A549 (cell line): ENCODE measurements at regions not wholly inside any gene's neighbourhood (a gene's known extent, or its start where the extent isn't known, plus 50 kb on each side); places are given as distances from the start of the nearest gene placed in this dataset.

ENCODE experiments used
- ATAC-seq, 2 experiments: fragments of 200-7000 bp in 1 of 2; fragments of >200 bp in 1 of 2; cut with Nextera tagmentation in 1 of 2; cut with Tn5 transposase in 1 of 2; 3 replicates each; pipeline versions ENCODE4 v1.8.0 to v1.9.1; 2018 to 2020; ENCODE audit warnings: mild to moderate bottlenecking in 1 of 2, moderate library complexity in 1 of 2
- CTCF ChIA-PET: fragments of 300-600 bp; sonication (Branson Sonifier 250); formaldehyde crosslinking; extraction: SDS; loops from one replicate; lab custom pipeline; 2021; ENCODE audit warnings: antibody characterized with exemption, inconsistent platforms; lab: Yijun Ruan, JAX
- POLR2A ChIA-PET: fragments of 350-600 bp; formaldehyde crosslinking; extraction: SDS; loops from one replicate; lab custom pipeline; 2021; ENCODE audit warnings: antibody characterized with exemption, inconsistent platforms; lab: Yijun Ruan, JAX
- DNase-seq, 2 experiments: peaks; one replicate each; pipeline versions ENCODE4 v3.0.0 to v3.0.0-alpha.2; 2011 to 2016; ENCODE audit warnings: low read depth in 1 of 2, low spot score in 1 of 2
- FAIRE-seq: peaks from 2 replicates; lab custom pipeline; 2011; peaks lifted over from hg19 to GRCh38; lab: Jason Lieb, UNC
- H3K27ac ChIP-seq, 2 experiments: fragments of >200 bp; sonication (Bioruptor Twin); formaldehyde crosslinking; 3 replicates each; pipeline ENCODE4 v1.5.1; 2016 to 2017
- H3K4me1 ChIP-seq: fragments of >200 bp; sonication (Bioruptor Twin); formaldehyde crosslinking; 3 replicates; pipeline ENCODE4 v1.6.1; 2016
- H3K4me2 ChIP-seq: fragments of >200 bp; sonication (Bioruptor Twin); formaldehyde crosslinking; 3 replicates; pipeline ENCODE4 v1.6.1; 2016
- H3K4me3 ChIP-seq: fragments of >200 bp; sonication (Bioruptor Twin); formaldehyde crosslinking; 3 replicates; pipeline ENCODE4 v1.5.1; 2016
- H3K9me3 ChIP-seq: fragments of >200 bp; sonication (Bioruptor Twin); formaldehyde crosslinking; 3 replicates; pipeline ENCODE4 v1.6.1; 2016
- CBX2 ChIP-seq: fragments of 200-600 bp; sonication (generic); IDR thresholded peaks from 2 replicates; pipeline ENCODE4 v1.6.1; 2016; ENCODE audit warnings: low read depth, mild to moderate bottlenecking, borderline replicate concordance
- CEBPB ChIP-seq, 2 experiments: fragments of >200 bp in 1 of 2; sonication (Bioruptor Twin) in 1 of 2; formaldehyde crosslinking in 1 of 2; IDR thresholded peaks; 2 replicates each; pipeline ENCODE4 v1.6.1; 2012 to 2016
- CHD2 ChIP-seq: fragments of 150-350 bp; IDR thresholded peaks from 2 replicates; pipeline ENCODE4 v1.6.1; 2014; ENCODE audit warnings: low read length; ENCODE audit not compliant: partially characterized antibody
- EHF ChIP-seq: fragments of 250-450 bp; sonication (Bioruptor Pico); IDR thresholded peaks from 2 replicates; pipeline ENCODE4 v1.5.0; 2020; ENCODE audit warnings: mild to moderate bottlenecking
- EHMT2 ChIP-seq: fragments of 200-600 bp; sonication (generic); IDR thresholded peaks from 2 replicates; pipeline ENCODE4 v1.6.1; 2016; ENCODE audit warnings: antibody characterized with exemption, low read depth, mild to moderate bottlenecking, moderate library complexity
- EP300 ChIP-seq, 2 experiments: fragments of >200 bp; sonication (Bioruptor Twin); formaldehyde crosslinking; IDR thresholded peaks; 2 replicates in 1 of 2; 3 replicates in 1 of 2; pipeline ENCODE4 v1.6.1; 2016 to 2017
- FOSB ChIP-seq: fragments of 250-450 bp; sonication (Bioruptor Pico); IDR thresholded peaks from 2 replicates; pipeline ENCODE4 v1.5.0; 2020; ENCODE audit warnings: mild to moderate bottlenecking, moderate library complexity
- FOXS1 ChIP-seq: fragments of 250-450 bp; sonication (Bioruptor Pico); IDR thresholded peaks from 2 replicates; pipeline ENCODE4 v1.5.0; 2020; ENCODE audit warnings: mild to moderate bottlenecking, moderate library complexity
- GATA3 ChIP-seq: IDR thresholded peaks from 2 replicates; pipeline ENCODE4 v1.6.1; 2012; ENCODE audit warnings: borderline replicate concordance
- HES2 ChIP-seq: fragments of >200 bp; sonication (Bioruptor Twin); formaldehyde crosslinking; IDR thresholded peaks from 2 replicates; pipeline ENCODE4 v1.6.1; 2016
- KDM1A ChIP-seq: fragments of 200-600 bp; sonication (generic); IDR thresholded peaks from 2 replicates; pipeline ENCODE4 v1.6.1; 2016; ENCODE audit warnings: low read depth, mild to moderate bottlenecking
- MAFK ChIP-seq: fragments of 450-650 bp; IDR thresholded peaks from 2 replicates; pipeline ENCODE4 v1.6.1; 2014; ENCODE audit not compliant: partially characterized antibody
- NFE2L2 ChIP-seq: fragments of 150-350 bp; conservative IDR thresholded peaks from 2 replicates; pipeline ENCODE4 v1.6.1; 2014; ENCODE audit warnings: low read length
- RAD21 ChIP-seq, 2 experiments: fragments of >200 bp in 1 of 2; sonication (Bioruptor Twin) in 1 of 2; formaldehyde crosslinking in 1 of 2; IDR thresholded peaks in 1 of 2; conservative IDR thresholded peaks in 1 of 2; 2 replicates in 1 of 2; 3 replicates in 1 of 2; pipeline ENCODE4 v1.6.1; 2012 to 2018; ENCODE audit warnings: inconsistent platforms in 1 of 2
- RARB ChIP-seq: fragments of 250-450 bp; sonication (Bioruptor Pico); IDR thresholded peaks from 2 replicates; pipeline ENCODE4 v1.8.0; 2021; ENCODE audit warnings: mild to moderate bottlenecking, moderate library complexity
- RCOR1 ChIP-seq: fragments of 150-350 bp; IDR thresholded peaks from 2 replicates; pipeline ENCODE4 v1.6.1; 2014; ENCODE audit warnings: antibody characterized with exemption, low read length, low read depth
- REST ChIP-seq: fragments of 200-600 bp; sonication (generic); IDR thresholded peaks from 2 replicates; pipeline ENCODE4 v1.6.1; 2016; ENCODE audit warnings: antibody characterized with exemption, mild to moderate bottlenecking, moderate library complexity
- RFX5 ChIP-seq: fragments of 450-650 bp; IDR thresholded peaks from 2 replicates; pipeline ENCODE4 v1.7.1; 2014; ENCODE audit warnings: antibody characterized with exemption, mild to moderate bottlenecking, moderate library complexity
- SREBF2 ChIP-seq: fragments of 450-650 bp; IDR thresholded peaks from 2 replicates; pipeline ENCODE4 v1.6.1; 2014; ENCODE audit warnings: mild to moderate bottlenecking, moderate library complexity
- ZSCAN20 ChIP-seq: fragments of 250-450 bp; sonication (Bioruptor Pico); IDR thresholded peaks from 2 replicates; pipeline ENCODE4 v1.8.0; 2022; ENCODE audit warnings: mild to moderate bottlenecking, moderate library complexity
- whole genome bisulfite sequencing: methylation state at CpG from one replicate; pipeline ENCODE4 v1.1.6; 2017; ENCODE audit errors: missing lambda C conversion rate; 5-methylcytosine and 5-hydroxymethylcytosine counted together
- TF ChIP-seq, protein P1 (sequence below): fragments of >200 bp; sonication (Bioruptor Twin); formaldehyde crosslinking; IDR thresholded peaks from 3 replicates; pipeline ENCODE4 v1.6.1; 2016

- TF ChIP-seq EP300 (IDR thresholded peaks at IDR 0.05) (no peak), FOSB (CRISPR knock-in tag) (no peak), EHMT2 (no peak), MAFK (no peak), NFE2L2 (no peak), RAD21 (conservative IDR thresholded peaks at IDR 0.05 in 1 of 2, IDR thresholded peaks at IDR 0.05 in 1 of 2) (no peak), HES2 (no peak), RFX5 (no peak), KDM1A (no peak), CEBPB (IDR thresholded peaks at IDR 0.05) (no peak), CHD2 (no peak), RARB (CRISPR knock-in tag) (no peak), FOXS1 (CRISPR knock-in tag) (no peak), SREBF2 (no peak), GATA3 (no peak)
- TF ChIP-seq, protein P1, sequence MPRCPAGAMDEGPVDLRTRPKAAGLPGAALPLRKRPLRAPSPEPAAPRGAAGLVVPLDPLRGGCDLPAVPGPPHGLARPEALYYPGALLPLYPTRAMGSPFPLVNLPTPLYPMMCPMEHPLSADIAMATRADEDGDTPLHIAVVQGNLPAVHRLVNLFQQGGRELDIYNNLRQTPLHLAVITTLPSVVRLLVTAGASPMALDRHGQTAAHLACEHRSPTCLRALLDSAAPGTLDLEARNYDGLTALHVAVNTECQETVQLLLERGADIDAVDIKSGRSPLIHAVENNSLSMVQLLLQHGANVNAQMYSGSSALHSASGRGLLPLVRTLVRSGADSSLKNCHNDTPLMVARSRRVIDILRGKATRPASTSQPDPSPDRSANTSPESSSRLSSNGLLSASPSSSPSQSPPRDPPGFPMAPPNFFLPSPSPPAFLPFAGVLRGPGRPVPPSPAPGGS = no peak
- ATAC-seq = no peak
- H3K4me2 ChIP-seq = no peak overlapping the region
- FAIRE-seq = no peak
- H3K9me3 ChIP-seq = no peaks in the 10 kb centered on the region
- H3K4me1 ChIP-seq = no peaks in the 10 kb centered on the region
- ChIA-PET POLR2A (no interaction called here), CTCF (no interaction called here)
- H3K27ac ChIP-seq = no peak overlapping the region
- WGBS = 19% methylated on average over 9 of the region's 9 CpGs
- no peak overlapping the region for H3K4me3 ChIP-seq
- no peak for DNase-seq
These were observed 306.3 kb upstream of the SP8 start for GRCh38 chr7:21092766-21093702.

- ATAC-seq (no peak), DNase-seq (no peak), FAIRE-seq (no peak)
- H3K4me2 ChIP-seq = no peak overlapping the region
- H3K4me3 ChIP-seq = no peak overlapping the region
- no peak overlapping the region for H3K27ac ChIP-seq
- H3K9me3 ChIP-seq = no peaks in the 10 kb centered on the region
- POLR2A ChIA-PET = no interaction called here
- CTCF ChIA-PET = no interaction called here
- no peaks in the 10 kb centered on the region for H3K4me1 ChIP-seq
- TF ChIP-seq HES2 (no peak), KDM1A (no peak), RCOR1 (no peak), CBX2 (no peak), ZSCAN20 (CRISPR knock-in tag) (no peak), REST (no peak), EHF (CRISPR knock-in tag) (no peak)
These were observed 307.9 kb upstream of the SP8 start for GRCh38 chr7:21094589-21094988.
